HG03439 (cell line): ENCODE measurements at regions not wholly inside any gene's neighbourhood (a gene's known extent, or its start where the extent isn't known, plus 50 kb on each side); places are given as distances from the start of the nearest gene placed in this dataset.

ENCODE experiments used
- ATAC-seq: cut with Tn5 transposase; IDR thresholded peaks from one replicate; pipeline ENCODE4 v1.9.1; 2021; ENCODE audit warnings: mild to moderate bottlenecking, moderate library complexity; ENCODE audit not compliant: unreplicated experiment

GRCh38 chr1:60987904-60988303 is 94.5 kb upstream of the NFIA start:
- ATAC-seq, result no peak

DNA sequence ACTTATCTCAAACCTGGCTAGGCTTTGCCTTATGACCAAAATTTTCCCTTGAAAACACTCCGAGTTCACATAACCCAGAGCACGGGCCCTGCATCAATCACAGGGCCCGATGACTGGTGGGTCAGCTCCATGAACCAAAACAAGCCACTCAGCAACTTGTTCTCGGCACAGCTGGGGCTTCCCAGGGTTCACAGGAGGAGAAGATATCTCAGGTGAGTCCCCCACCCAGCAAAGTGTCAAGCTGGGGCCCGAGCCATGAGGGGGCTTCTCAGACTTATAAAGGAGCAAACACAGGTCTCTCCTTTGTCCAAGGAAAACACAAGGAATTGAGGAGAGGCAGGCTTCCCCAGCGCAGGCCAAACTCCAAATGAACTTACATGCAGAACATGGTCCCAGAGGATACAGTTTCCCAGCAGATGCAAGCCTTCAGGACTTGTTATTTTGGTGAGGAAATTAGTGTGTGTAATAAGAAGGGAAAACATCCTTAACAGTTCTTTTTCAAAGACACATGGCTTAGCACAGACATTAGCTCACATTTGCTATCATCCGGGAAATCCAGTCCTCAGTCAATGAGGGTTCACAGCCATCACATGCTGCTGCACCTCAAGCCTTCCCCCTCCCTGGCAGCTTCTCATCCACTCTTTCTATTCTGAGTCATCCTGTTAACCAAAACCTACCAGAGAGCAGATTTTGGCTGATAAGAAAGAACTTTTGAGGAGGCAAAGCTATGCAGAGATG is 98.1 kb upstream of the NFIA start:
- ATAC-seq, result no peak

- ATAC-seq, result no peak
These were observed 98.7 kb upstream of the NFIA start for GRCh38 chr1:60983701-60984061.

GRCh38 chr1:60982539-60982938 is 99.8 kb upstream of the NFIA start:
- ATAC-seq, result no peak

DNA sequence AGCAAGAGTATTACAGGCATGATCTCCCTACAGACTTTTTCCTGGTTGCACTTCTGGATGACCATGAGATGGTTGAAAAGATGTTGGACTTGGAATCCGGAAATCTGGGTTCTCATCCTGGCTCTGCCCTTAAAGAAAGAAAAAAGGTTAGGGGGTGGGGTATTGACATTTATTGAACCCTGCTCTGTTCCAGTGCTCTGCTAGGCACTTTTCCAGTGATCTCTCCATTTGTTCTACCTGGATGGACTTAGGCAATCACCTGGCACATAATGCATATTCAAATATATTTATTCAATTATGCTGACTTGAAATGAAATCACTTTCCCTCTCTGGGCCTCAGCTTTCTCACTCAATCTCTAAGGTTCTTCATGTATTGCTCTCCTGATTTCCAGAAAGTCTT is 101.0 kb upstream of the NFIA start:
- no peak for ATAC-seq

- ATAC-seq, result peak; percentile 63
These were observed 103.7 kb upstream of the NFIA start for GRCh38 chr1:60978421-60979357.

DNA sequence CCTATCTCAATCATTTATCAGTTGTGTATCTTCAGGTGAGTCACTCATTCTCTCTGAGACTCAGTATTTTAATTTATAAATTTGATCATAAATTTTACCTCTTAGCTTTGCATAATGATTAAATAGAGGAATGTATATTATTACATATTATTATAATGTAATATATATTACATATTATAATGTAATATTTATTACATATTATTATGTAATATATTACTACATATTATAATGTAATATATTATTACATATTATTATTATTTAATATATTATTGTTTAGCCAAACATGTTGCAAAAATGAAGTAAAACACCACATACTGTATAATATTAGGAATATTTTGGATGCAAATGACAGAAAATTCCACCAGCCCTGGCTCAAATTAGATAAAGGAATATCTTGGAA is 104.7 kb upstream of the NFIA start:
- no peak for ATAC-seq

DNA sequence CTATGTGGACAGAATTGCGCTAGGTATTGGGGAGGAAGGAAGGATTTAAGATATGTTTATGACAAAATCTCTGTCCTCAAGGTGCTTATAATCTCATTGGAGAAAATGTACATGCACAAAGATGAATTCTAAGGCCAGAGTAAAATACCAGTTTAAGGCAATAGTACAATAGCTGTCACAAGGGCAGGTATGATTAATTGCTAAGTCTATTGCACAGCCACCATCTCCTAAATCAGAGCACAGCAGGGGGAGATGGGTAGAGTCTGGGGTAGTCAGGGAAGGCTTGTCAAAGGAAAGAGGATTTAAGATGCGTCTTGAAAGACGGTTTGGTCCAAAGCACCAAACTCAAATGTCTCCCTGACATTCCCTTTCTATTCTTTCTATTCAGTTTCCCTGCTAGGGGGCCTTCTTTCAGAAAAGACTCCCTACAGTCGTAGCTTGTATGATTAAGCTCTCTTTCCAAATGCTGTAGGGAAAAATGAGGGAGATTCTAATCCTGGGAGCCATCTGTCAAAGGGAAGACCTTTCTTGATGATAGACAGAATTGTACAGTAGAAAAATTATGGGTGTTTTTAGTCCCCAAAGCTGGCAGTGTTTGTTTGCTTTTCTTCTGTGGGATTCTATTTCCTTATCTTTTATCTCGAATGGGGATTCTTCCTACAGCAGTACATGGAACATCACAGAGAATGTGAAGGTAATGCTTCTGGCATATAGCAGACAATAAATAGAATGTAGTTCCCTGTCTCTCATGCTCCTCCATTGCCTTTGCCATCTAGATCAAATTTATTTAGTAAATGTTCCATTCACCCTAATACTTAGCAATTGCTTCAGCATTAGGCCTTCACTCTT is 107.6 kb upstream of the NFIA start:
- no peak for ATAC-seq

DNA sequence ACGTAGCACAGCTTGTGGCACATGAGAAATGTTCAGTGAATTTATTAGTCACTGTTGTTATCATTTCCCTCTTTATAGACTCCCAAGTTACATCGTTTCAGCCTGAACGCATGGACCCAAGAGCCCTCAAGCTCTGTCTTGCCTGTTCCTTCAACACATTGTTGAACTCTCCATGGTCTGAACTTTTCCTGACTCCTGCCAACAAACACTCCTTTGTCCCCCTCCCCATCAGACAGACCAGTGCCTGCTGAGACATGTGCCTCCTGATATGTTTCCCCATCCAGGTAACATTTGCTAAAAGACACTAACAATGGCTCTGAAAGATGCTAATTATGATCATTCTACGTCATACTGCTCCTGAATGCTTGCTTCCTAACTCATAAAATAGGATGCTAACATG is 108.7 kb upstream of the NFIA start:
- no peak for ATAC-seq

DNA sequence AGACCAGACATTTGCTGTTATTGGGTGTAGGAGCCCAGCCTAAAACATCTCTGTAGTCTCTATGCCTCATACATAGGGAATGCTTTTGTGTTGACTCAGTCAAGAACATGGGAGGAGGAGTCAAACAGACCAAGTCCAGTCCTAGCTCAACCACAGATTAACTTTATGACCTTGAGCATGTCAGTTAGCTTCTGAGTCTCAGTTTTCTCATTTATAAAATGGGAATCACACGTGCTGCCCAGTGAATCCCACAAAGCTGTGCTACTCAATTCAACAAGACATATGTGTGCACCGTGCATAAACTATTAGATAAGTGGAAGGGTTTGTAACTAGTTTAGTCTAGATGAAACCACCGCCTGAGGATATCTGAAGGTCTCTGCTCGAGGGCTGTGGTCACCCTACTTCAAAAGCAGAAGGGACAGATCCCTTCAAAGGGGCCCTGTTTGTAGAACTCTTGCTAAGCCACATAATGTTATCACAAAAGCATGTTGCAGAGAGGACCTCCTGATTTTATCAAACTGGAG is 109.5 kb upstream of the NFIA start:
- no peak for ATAC-seq

DNA sequence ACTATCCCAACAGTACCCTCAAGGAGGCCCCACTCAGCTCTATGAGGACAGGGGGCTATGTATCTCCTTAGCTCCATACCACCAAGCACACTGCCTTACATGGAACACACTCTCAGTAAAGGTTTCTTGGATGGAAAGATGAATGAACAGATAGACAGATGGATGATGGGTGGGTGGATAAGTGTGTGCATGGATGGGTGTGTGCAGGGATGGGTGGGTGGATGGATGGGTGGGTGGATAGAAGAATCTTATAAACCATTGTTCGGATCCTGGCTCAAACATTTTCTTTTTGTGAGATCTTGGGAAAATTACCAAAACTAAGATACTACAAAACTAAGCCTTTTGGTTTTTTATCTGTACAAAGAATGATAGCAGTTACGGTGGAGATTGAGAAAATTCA is 111.0 kb upstream of the NFIA start:
- ATAC-seq, result no peak

GRCh38 chr1:60969971-60970509 is 112.3 kb upstream of the NFIA start:
- no peak for ATAC-seq

DNA sequence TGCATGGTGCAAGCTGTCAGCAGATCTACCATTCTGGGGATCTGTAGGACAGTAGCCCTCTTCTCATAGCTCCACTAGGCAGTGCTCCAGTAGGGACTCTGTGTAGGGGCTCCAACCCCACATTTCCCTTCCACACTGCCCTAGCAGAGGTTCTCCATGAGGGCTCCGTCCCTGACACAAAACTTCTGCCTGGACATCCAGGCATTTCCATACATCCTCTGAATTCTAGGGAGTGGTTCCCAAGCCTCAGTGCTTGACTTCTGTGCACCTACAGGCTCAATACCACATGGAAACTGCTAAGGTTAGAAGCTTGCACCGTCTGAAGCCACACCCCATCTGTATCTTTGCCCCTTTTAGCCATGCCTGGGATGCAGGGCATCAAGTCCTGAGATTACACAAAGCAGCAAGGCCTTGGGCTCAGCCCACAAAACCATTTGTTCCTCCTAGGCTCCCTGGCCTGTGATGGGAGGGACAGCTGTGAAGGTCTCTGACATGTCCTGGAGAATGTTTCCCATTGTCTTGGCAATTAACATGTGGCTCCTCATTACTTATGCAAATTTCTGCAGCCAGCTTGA is 117.0 kb upstream of the NFIA start:
- ATAC-seq, result no peak

DNA sequence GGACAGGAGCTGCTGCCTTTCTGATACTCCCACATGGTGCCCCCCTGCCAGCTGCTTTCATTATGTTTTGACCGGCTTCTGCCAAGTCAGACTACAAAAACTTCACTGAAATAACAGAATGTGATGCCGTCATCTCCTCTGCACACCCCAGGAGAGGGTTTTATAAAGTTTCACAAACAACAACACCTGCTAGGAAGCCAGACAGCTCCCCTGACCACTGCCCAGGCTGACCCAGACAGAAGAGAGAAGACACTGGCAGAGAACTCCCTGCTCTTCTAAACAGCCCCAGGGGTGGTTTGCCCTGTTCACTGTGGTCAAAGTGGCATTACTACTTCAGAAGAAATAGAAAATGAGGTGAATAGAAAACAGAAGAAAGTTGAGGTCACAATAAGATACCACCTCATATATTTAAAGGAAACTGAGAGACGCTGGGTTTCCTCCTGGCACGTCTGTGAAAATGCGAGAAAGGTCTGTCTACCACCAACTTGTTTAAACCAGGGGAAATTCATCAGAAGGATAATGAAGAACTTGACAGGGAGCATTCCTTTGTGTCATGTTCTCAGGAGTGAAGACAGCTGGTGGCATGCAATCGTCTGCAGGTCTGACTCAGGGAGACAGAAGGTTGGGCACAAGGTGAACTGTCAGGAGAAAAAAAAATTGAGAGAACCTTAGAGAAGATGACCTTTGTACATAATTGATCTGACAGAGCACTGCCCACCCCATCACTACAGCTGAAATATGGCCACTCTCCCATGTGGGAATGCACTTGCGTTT is 119.0 kb upstream of the NFIA start:
- ATAC-seq, result no peak

DNA sequence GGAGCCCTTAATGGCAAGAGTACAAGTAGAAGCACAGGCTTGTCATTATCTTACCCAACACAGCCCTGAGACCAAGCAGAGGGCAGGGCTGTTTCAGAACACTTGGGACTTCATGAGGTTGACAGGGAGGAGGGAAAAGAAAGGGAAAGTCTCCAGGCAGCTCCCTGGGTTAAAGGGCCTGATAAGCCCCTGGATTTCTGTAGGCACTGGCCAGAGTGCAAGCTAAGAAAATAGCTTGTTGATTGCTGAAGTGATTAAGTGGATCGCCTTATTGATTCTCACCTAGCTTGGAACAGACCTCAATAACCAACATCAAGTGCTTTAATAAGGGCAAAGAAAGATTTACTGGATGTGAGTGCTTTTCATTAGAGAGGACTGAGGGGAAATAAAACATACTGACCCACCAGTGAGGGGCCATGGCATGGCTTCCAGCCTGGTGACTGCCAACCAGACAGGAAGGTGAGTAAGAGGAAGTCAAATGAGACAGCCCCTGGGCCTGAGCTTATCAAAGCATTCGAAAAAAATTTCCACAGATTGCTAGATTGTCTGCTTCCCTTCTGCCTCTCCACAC is 121.4 kb upstream of the NFIA start:
- ATAC-seq, result no peak

DNA sequence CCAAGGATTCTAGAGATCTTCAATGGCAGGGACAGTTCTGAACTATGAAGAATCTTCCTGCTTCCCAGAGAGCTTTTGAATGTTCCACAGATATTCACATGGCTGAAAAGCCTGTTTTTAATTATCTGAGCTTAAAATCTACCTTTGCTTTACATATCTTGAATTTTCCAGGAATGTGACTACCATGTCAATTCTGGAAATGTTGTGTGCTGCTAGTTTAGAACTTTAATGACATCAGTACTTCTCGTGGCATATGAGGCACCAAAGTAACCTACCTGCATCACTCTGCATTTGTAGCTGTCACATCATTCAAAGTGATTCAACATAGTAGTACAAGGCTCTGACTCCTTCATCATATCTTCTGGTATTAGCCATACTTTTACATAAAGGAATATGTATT is 122.7 kb upstream of the NFIA start:
- no peak for ATAC-seq

- ATAC-seq, result no peak
These were observed 124.4 kb upstream of the NFIA start for GRCh38 chr1:60958001-60958400.

GRCh38 chr1:60956520-60956919 is 125.8 kb upstream of the NFIA start:
- ATAC-seq, result no peak

DNA sequence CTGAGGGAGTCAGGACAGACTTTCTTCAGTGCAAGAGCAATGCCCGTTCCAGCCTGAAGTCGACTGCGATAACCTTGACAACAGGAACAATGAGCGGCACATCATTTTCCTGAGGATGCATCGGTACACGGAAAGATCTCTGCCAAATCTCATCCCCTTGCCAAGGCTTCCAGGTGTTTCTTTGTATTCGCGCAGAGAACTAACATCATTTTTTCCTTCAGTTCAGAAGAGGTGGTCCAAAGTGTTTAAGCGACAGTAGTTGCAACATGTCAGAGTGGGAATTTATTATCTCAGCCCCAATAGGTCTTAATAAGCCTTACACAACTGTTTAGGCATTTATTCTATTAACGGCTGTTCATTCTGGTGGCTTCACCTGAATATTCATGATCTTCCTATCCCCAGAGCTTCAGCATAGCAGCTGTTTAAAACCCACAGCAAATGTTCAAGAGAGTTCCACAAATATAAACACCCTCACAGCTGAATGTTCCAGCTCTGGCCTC is 129.7 kb upstream of the NFIA start:
- no peak for ATAC-seq
